GM23338 (cell line): ENCODE measurements at regions not wholly inside any gene's neighbourhood (a gene's known extent, or its start where the extent isn't known, plus 50 kb on each side); places are given as distances from the start of the nearest gene placed in this dataset.

ENCODE experiments used
- ATAC-seq: fragments of 200-7000 bp; cut with Tn5 transposase; 3 replicates; pipeline ENCODE4 v1.9.1; 2020
- DNase-seq: peaks from one replicate; pipeline ENCODE4 v3.0.0-alpha.2; 2015; ENCODE audit warnings: low spot score
- H2AFZ ChIP-seq: fragments of 200-600 bp; sonication (generic); 2 replicates; pipeline ENCODE4 v1.8.0; 2016; ENCODE audit warnings: antibody characterized with exemption, mild to moderate bottlenecking, moderate library complexity
- H3F3A ChIP-seq: fragments of 200-600 bp; sonication (generic); replicated peaks from 2 replicates; pipeline ENCODE4 v1.8.0; 2017; ENCODE audit warnings: antibody characterized with exemption, mixed run types, low read depth
- H3K27ac ChIP-seq: fragments of 200-600 bp; sonication (generic); 2 replicates; pipeline ENCODE4 v1.6.1; 2016; ENCODE audit warnings: low read depth
- H3K27me3 ChIP-seq: fragments of 200-600 bp; sonication (generic); 2 replicates; pipeline ENCODE4 v1.8.0; 2016; ENCODE audit warnings: mild to moderate bottlenecking, mixed run types, moderate library complexity; ENCODE audit not compliant: insufficient read depth
- H3K36me3 ChIP-seq: fragments of 200-600 bp; sonication (generic); 2 replicates; pipeline ENCODE4 v1.8.0; 2016; ENCODE audit warnings: mild to moderate bottlenecking; ENCODE audit not compliant: insufficient read depth
- H3K4me1 ChIP-seq: fragments of 200-600 bp; sonication (generic); 2 replicates; pipeline ENCODE4 v1.8.0; 2016; ENCODE audit warnings: mild to moderate bottlenecking, moderate library complexity; ENCODE audit not compliant: insufficient read depth
- H3K4me2 ChIP-seq: fragments of 200-600 bp; sonication (generic); 2 replicates; pipeline ENCODE4 v1.7.1; 2017; ENCODE audit warnings: mixed run types
- H3K4me3 ChIP-seq: fragments of 200-600 bp; sonication (generic); 2 replicates; pipeline ENCODE4 v1.6.1; 2016; ENCODE audit warnings: mixed run types
- H3K79me2 ChIP-seq: fragments of 200-600 bp; sonication (generic); replicated peaks from 2 replicates; pipeline ENCODE4 v1.8.0; 2017; ENCODE audit warnings: mild to moderate bottlenecking; ENCODE audit not compliant: insufficient read depth
- H3K9me2 ChIP-seq: fragments of 200-600 bp; sonication (generic); 2 replicates; pipeline ENCODE4 v1.8.0; 2017; ENCODE audit not compliant: insufficient read depth
- H4K20me1 ChIP-seq: fragments of 200-600 bp; sonication (generic); replicated peaks from 2 replicates; pipeline ENCODE4 v1.8.0; 2017; ENCODE audit warnings: mild to moderate bottlenecking; ENCODE audit not compliant: insufficient read depth
- H3K27ac Mint-ChIP-seq: 2 replicates; pipeline ENCODE4 v1.8.0; 2020; ENCODE audit warnings: inconsistent platforms, mild to moderate bottlenecking, moderate library complexity, mixed read lengths
- H3K27me3 Mint-ChIP-seq: 3 replicates; pipeline ENCODE4 v1.8.0; 2022; ENCODE audit warnings: low read depth, mild to moderate bottlenecking, moderate library complexity, mixed read lengths, inconsistent platforms; ENCODE audit not compliant: insufficient read depth, poor library complexity
- H3K36me3 Mint-ChIP-seq: 3 replicates; pipeline ENCODE4 v1.8.0; 2021; ENCODE audit warnings: low read depth, mild to moderate bottlenecking, inconsistent platforms, moderate library complexity, mixed read lengths
- H3K4me1 Mint-ChIP-seq: 3 replicates; pipeline ENCODE4 v1.8.0; 2020; ENCODE audit warnings: mild to moderate bottlenecking, inconsistent platforms, mixed read lengths
- H3K4me3 Mint-ChIP-seq: 3 replicates; pipeline ENCODE4 v1.8.0; 2021; ENCODE audit warnings: moderate library complexity, mild to moderate bottlenecking, inconsistent platforms, mixed read lengths
- H3K9me3 Mint-ChIP-seq: 3 replicates; pipeline ENCODE4 v1.8.0; 2020; ENCODE audit warnings: moderate library complexity, mild to moderate bottlenecking, inconsistent platforms, mixed read lengths
- CREB1 ChIP-seq: fragments of 250-450 bp; sonication (Bioruptor Pico); IDR thresholded peaks from 2 replicates; pipeline ENCODE4 v1.5.0; 2020; ENCODE audit warnings: low read depth, mild to moderate bottlenecking, moderate library complexity
- ETS1 ChIP-seq: IDR thresholded peaks from 2 replicates; pipeline ENCODE4 v1.6.1; 2016; ENCODE audit warnings: antibody characterized with exemption
- EZH2 ChIP-seq: fragments of 200-600 bp; sonication (generic); IDR thresholded peaks from one replicate; pipeline ENCODE4 v1.8.0; 2017; ENCODE audit warnings: antibody characterized with exemption, mild to moderate bottlenecking, low read depth; ENCODE audit not compliant: unreplicated experiment
- EZH2phosphoT487 ChIP-seq: fragments of 200-600 bp; sonication (generic); IDR thresholded peaks from one replicate; pipeline ENCODE4 v1.8.1; 2018; ENCODE audit warnings: antibody characterized with exemption; ENCODE audit not compliant: unreplicated experiment
- JUNB ChIP-seq: IDR thresholded peaks from one replicate; pipeline ENCODE4 v1.6.1; 2016; ENCODE audit warnings: antibody characterized with exemption; ENCODE audit not compliant: unreplicated experiment
- NANOG ChIP-seq: IDR thresholded peaks from 2 replicates; pipeline ENCODE4 v1.6.1; 2016; ENCODE audit warnings: antibody characterized with exemption, borderline replicate concordance
- REST ChIP-seq: IDR thresholded peaks from one replicate; pipeline ENCODE4 v1.6.1; 2018; ENCODE audit warnings: antibody characterized with exemption; ENCODE audit not compliant: unreplicated experiment
- ZNF114 ChIP-seq: fragments of 250-450 bp; sonication (Bioruptor Pico); IDR thresholded peaks from 2 replicates; pipeline ENCODE4 v1.5.0; 2020; ENCODE audit warnings: mild to moderate bottlenecking, moderate library complexity
- ZNF462 ChIP-seq: fragments of 250-450 bp; sonication (Bioruptor Pico); IDR thresholded peaks from 2 replicates; pipeline ENCODE4 v1.5.0; 2020; ENCODE audit warnings: mild to moderate bottlenecking, moderate library complexity

- Mint-ChIP-seq H3K9me3 (peaks cover 4% of the 10 kb centered on the region; the same call in 2 of the 3 replicates), H3K4me1 (peaks cover 16% of the 10 kb centered on the region; the same call in 2 of the 3 replicates), H3K36me3 (peaks cover 4% of the 10 kb centered on the region; the same call in 1 of the 3 replicates), H3K27ac (no peak overlapping the region), H3K27me3 (no peaks in the 10 kb centered on the region), H3K4me3 (no peak overlapping the region)
- Histone ChIP-seq H3F3A (no peaks in the 10 kb centered on the region), H3K4me2 (no peak overlapping the region), H3K9me2 (peaks cover 10% of the 10 kb centered on the region), H3K4me3 (no peak overlapping the region), H3K27ac (no peak overlapping the region), H4K20me1 (no peaks in the 10 kb centered on the region), H3K27me3 (no peaks in the 10 kb centered on the region), H2AFZ (no peak overlapping the region), H3K4me1 (no peaks in the 10 kb centered on the region), H3K79me2 (no peaks in the 10 kb centered on the region), H3K36me3 (no peaks in the 10 kb centered on the region)
- DNase-seq (no peak), ATAC-seq (no peak)
- TF ChIP-seq JUNB (no peak), REST (no peak), EZH2 (no peak), ZNF114 (CRISPR knock-in tag) (no peak), ZNF462 (CRISPR knock-in tag) (no peak), NANOG (no peak), EZH2phosphoT487 (no peak), CREB1 (CRISPR knock-in tag) (no peak), ETS1 (no peak)
Measured at GRCh38 chr2:11988691-11989353, 242.4 kb downstream of the LPIN1 start.
